IMR-90 (cell line): ENCODE measurements at regions not wholly inside any gene's neighbourhood (a gene's known extent, or its start where the extent isn't known, plus 50 kb on each side); places are given as distances from the start of the nearest gene placed in this dataset.

Source experiments
- BHLHE40 ChIP-seq: fragments of 150-350 bp; IDR thresholded peaks from 2 replicates; pipeline ENCODE4 v1.6.1; 2016; ENCODE audit warnings: mild to moderate bottlenecking, low read depth, low read length
- CTCF ChIP-seq: conservative IDR thresholded peaks from 2 replicates; pipeline ENCODE4 v1.5.1; 2012; ENCODE audit warnings: mild to moderate bottlenecking, low read depth, low read length, improper control_type of control experiment
- MAFK ChIP-seq: IDR thresholded peaks from 2 replicates; pipeline ENCODE4 v1.6.1; 2012; ENCODE audit warnings: low read depth, low read length, improper control_type of control experiment
- POLR2A ChIP-seq: IDR thresholded peaks from 2 replicates; pipeline ENCODE4 v1.6.1; 2012; ENCODE audit warnings: mild to moderate bottlenecking, low read depth, low read length
- RAD21 ChIP-seq: IDR thresholded peaks from 2 replicates; pipeline ENCODE4 v1.6.1; 2012; ENCODE audit warnings: low read length, improper control_type of control experiment
- RCOR1 ChIP-seq: IDR thresholded peaks from 2 replicates; pipeline ENCODE4 v1.6.1; 2012; ENCODE audit warnings: mild to moderate bottlenecking, low read length, improper control_type of control experiment; ENCODE audit not compliant: insufficient replicate concordance
- RFX5 ChIP-seq: IDR thresholded peaks from 2 replicates; pipeline ENCODE4 v1.8.0; 2012; ENCODE audit warnings: low read depth, mild to moderate bottlenecking, low read length, moderate library complexity
- USF2 ChIP-seq: fragments of 150-350 bp; IDR thresholded peaks from 2 replicates; pipeline ENCODE4 v1.6.1; 2017; ENCODE audit warnings: mild to moderate bottlenecking, antibody characterized with exemption, low read length, low read depth

GRCh38 chr10:78565841-78566240, 502.9 kb upstream of the ZMIZ1 start:
- no peak for TF ChIP-seq BHLHE40
- no peak for TF ChIP-seq USF2
- no peak for TF ChIP-seq CTCF
- no peak for TF ChIP-seq MAFK
- no peak for TF ChIP-seq POLR2A
- no peak for TF ChIP-seq RAD21
- no peak for TF ChIP-seq RFX5
- TF ChIP-seq RCOR1 = no peak
